ENCODE measurements at regions not wholly inside any gene's neighbourhood (a gene's known extent, or its start where the extent isn't known, plus 50 kb on each side); places are given as distances from the start of the nearest gene placed in this dataset.

DNA sequence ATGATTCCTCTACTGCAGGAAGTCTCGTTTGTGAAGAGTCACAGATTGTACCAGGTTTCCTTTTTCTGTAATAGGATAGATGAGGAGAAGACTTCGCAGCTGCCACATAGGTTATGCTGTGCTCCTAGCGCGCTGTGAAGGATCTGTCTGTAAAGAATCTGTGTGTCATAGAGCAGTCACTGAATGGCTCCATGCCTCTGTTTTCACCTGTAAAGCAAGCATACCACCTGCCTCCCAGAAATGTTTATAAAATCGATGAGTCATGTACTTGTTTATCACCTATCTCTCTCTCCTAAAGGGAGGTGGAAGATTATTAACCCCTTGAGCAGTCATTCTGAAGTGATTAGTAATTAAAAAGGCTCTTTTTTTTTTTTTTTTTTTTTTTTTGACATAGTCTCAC, 86.6 kb downstream of the TFAP2B start:
- TF ChIP-seq, protein P1, sequence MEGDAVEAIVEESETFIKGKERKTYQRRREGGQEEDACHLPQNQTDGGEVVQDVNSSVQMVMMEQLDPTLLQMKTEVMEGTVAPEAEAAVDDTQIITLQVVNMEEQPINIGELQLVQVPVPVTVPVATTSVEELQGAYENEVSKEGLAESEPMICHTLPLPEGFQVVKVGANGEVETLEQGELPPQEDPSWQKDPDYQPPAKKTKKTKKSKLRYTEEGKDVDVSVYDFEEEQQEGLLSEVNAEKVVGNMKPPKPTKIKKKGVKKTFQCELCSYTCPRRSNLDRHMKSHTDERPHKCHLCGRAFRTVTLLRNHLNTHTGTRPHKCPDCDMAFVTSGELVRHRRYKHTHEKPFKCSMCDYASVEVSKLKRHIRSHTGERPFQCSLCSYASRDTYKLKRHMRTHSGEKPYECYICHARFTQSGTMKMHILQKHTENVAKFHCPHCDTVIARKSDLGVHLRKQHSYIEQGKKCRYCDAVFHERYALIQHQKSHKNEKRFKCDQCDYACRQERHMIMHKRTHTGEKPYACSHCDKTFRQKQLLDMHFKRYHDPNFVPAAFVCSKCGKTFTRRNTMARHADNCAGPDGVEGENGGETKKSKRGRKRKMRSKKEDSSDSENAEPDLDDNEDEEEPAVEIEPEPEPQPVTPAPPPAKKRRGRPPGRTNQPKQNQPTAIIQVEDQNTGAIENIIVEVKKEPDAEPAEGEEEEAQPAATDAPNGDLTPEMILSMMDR (IDR thresholded peaks at IDR 0.05), result no peak
- TF ChIP-seq POLR2A (IDR thresholded peaks at IDR 0.05), result no peak

Measured in vagina (tissue), 2 donors.